SKM-1 treated with dmso at 0.1 percent for 144 hours (cell line): ENCODE measurements at regions not wholly inside any gene's neighbourhood (a gene's known extent, or its start where the extent isn't known, plus 50 kb on each side); places are given as distances from the start of the nearest gene placed in this dataset.
"Not testable (repeated sequence)": the region's sequence is repeated elsewhere in the genome, so short reads cannot be mapped to it uniquely, and the experiment has no call there.

ENCODE experiments used
- DNase-seq: peaks from one replicate; lab custom pipeline; 2025; ENCODE audit not compliant: unreplicated experiment; lab: John Stamatoyannopoulos, UW

DNA sequence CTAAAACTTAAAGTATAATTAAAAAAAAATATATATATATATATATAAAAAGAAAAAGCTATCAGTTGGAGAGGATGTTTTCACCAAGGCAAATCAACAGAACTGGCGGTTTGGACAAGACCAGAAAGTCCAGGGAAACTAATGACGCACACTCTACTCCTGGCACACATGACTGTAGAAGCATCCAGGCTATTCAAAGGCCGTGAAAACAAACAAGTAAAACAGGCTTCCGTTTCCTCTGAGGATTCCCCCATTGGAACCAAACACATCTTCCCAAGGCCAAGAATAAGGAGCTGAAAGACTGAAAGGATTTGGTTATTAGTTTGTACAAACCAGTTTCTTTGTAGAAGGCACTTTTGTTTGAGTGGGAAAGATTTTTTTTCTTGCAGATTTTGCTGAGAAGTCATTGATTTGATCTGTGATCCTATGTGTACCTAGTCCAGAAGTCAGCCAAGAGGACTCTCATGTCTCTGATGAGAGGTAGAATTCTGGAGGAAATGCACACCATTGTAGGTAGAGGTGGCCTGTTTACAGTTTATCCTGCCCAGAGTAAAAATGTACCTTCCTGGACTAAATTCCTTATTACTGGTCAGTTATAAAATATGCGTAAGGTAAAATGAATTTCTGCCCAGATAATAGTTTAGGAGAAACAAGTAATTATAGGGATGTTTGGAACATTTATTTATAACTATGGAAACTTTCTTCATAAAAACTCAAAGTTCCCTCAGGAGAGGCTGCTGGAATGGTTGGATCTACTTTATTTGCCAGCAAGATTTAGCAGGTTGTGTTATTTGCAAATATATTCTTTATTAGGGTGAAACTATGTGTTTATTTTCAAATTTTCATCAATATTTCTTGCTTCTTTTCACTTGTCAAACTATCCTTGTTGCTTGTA, 66.5 kb downstream of the DMP1 start:
- DNase-seq = no peak

DNA sequence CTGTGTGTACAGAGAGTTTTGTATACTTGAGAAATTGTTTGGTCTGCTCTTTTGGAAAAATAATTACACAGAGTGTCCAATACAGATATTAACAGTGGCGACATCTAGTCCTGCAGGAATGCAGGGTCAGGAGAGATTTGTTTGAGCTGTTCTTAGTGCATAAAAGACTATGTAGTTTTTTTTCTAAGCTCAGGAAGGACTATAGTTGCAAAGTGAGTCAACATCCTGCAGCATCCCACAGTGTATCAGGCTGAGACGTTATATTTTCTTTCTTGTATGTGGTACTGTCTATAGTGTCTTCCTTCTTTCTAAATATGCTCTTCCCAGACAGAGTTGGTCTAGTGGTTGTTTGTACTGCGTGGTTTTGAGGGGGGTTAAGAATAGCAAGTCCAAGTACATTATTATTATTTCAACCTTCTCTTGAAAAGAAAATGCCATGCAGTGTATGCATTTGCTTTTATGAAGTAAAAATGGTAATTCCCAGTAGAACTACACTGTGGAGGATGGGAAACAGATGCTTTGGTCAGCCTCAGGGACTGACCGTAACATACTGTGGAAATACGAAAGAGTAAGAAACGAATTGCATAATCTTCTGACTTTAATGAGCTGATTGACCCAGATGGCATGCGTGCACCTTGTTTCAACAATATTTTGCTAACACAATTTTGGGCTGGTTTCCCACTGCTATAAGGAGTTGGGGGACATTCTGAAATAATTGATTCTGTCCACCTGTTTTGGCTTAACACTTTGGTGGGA, 67.4 kb downstream of the DMP1 start:
- DNase-seq = no peak

- no peak for DNase-seq
Observed at GRCh38 chr4:87718217-87718835, 68.2 kb downstream of the DMP1 start.

- no peak for DNase-seq
Observed at GRCh38 chr4:87720094-87720691, 70.1 kb downstream of the DMP1 start.

DNA sequence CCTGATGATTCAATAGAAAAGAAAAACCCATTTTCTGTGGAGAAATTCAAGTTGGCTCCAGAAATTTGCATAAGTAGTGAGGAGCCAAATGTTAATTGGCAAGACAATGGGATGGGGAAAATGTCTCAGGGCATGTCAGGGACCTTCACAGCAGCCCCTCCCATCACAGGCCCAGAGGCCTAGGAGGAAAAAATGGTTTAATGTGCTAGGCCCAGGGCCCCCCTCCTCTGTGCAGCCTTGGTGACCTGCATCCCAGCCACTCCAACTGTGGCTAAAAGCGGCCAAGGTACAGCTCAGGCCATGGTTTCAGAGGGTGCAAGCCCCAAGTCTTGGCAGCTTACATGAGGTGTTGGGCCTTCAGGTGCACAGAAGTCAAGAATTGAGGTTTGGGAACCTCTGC, 74.1 kb upstream of the IBSP start:
- DNase-seq = not testable (repeated sequence)

DNA sequence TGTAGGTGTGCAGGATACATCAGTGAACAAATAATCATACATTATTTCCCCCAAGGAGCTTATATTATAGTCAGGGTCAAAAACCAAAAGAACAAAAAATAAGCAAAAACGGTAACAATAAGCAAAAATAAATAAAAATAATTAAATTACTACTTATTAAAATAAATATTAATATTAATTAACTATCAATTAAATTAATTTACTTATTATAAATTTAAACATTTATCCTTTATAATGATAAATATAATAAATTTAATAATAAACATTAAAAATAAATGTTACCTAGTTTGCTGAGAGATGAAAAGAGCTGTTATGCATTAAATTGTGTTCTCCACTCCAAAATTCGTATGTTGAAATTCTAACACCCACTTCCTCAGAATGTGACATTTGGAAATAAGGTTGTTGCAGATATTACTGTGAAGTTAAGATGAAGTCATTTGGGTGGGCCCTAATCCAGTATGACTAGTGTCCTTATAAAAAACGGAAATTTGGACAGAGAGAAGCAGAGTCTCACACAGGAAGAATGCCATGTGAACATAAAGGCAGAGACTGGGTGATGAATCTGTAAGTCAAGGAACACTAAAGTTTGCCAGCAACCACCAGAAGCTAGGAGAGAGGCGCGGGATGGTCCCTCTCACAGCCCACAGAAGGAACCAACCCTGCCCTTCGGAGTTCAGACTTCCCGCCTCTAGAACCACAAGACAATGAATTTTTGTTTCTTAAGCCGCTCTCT, 67.2 kb upstream of the IBSP start:
- peak; percentile 83 for DNase-seq

GRCh38 chr4:87734084-87734483, 65.3 kb upstream of the IBSP start:
- no peak for DNase-seq

DNA sequence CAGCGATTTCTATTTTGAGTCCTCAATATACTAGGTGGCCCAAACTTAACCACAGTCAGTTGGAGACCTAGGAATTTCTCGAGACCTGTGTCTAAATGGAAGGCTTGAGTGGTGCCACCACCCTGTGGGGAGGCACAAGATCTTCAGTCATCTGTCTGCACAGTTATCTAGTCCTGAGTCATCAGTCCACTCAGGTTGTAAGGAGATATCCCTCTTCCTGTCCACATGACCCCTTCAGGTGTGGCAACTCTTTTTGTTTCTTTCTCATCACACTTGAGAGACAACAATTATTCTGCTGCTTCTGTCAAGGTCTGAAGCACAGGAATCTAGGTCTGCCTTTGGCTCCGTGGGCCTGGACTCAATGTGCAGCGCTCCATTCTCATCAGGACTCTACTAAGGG, 64.4 kb upstream of the IBSP start:
- DNase-seq = no peak

- peak; percentile 5 for DNase-seq
Observed at GRCh38 chr4:87738483-87738882, 60.9 kb upstream of the IBSP start.

- DNase-seq = no peak
Observed at GRCh38 chr4:87739494-87739893, 59.9 kb upstream of the IBSP start.

GRCh38 chr4:87745064-87745807, 54.1 kb upstream of the IBSP start:
- no peak for DNase-seq

- DNase-seq = no peak
Observed at GRCh38 chr4:87746001-87746400, 53.4 kb upstream of the IBSP start.
